GM23338 (cell line): ENCODE measurements at regions not wholly inside any gene's neighbourhood (a gene's known extent, or its start where the extent isn't known, plus 50 kb on each side); places are given as distances from the start of the nearest gene placed in this dataset.

ENCODE experiments used
- ATAC-seq: fragments of 200-7000 bp; cut with Tn5 transposase; 3 replicates; pipeline ENCODE4 v1.9.1; 2020
- DNase-seq: peaks from one replicate; pipeline ENCODE4 v3.0.0-alpha.2; 2015; ENCODE audit warnings: low spot score
- H2AFZ ChIP-seq: fragments of 200-600 bp; sonication (generic); 2 replicates; pipeline ENCODE4 v1.8.0; 2016; ENCODE audit warnings: antibody characterized with exemption, mild to moderate bottlenecking, moderate library complexity
- H3F3A ChIP-seq: fragments of 200-600 bp; sonication (generic); replicated peaks from 2 replicates; pipeline ENCODE4 v1.8.0; 2017; ENCODE audit warnings: antibody characterized with exemption, mixed run types, low read depth
- H3K27ac ChIP-seq: fragments of 200-600 bp; sonication (generic); 2 replicates; pipeline ENCODE4 v1.6.1; 2016; ENCODE audit warnings: low read depth
- H3K27me3 ChIP-seq: fragments of 200-600 bp; sonication (generic); 2 replicates; pipeline ENCODE4 v1.8.0; 2016; ENCODE audit warnings: mild to moderate bottlenecking, mixed run types, moderate library complexity; ENCODE audit not compliant: insufficient read depth
- H3K36me3 ChIP-seq: fragments of 200-600 bp; sonication (generic); 2 replicates; pipeline ENCODE4 v1.8.0; 2016; ENCODE audit warnings: mild to moderate bottlenecking; ENCODE audit not compliant: insufficient read depth
- H3K4me1 ChIP-seq: fragments of 200-600 bp; sonication (generic); 2 replicates; pipeline ENCODE4 v1.8.0; 2016; ENCODE audit warnings: mild to moderate bottlenecking, moderate library complexity; ENCODE audit not compliant: insufficient read depth
- H3K4me2 ChIP-seq: fragments of 200-600 bp; sonication (generic); 2 replicates; pipeline ENCODE4 v1.7.1; 2017; ENCODE audit warnings: mixed run types
- H3K4me3 ChIP-seq: fragments of 200-600 bp; sonication (generic); 2 replicates; pipeline ENCODE4 v1.6.1; 2016; ENCODE audit warnings: mixed run types
- H3K79me2 ChIP-seq: fragments of 200-600 bp; sonication (generic); replicated peaks from 2 replicates; pipeline ENCODE4 v1.8.0; 2017; ENCODE audit warnings: mild to moderate bottlenecking; ENCODE audit not compliant: insufficient read depth
- H3K9me2 ChIP-seq: fragments of 200-600 bp; sonication (generic); 2 replicates; pipeline ENCODE4 v1.8.0; 2017; ENCODE audit not compliant: insufficient read depth
- H4K20me1 ChIP-seq: fragments of 200-600 bp; sonication (generic); replicated peaks from 2 replicates; pipeline ENCODE4 v1.8.0; 2017; ENCODE audit warnings: mild to moderate bottlenecking; ENCODE audit not compliant: insufficient read depth
- H3K27ac Mint-ChIP-seq: 2 replicates; pipeline ENCODE4 v1.8.0; 2020; ENCODE audit warnings: inconsistent platforms, mild to moderate bottlenecking, moderate library complexity, mixed read lengths
- H3K27me3 Mint-ChIP-seq: 3 replicates; pipeline ENCODE4 v1.8.0; 2022; ENCODE audit warnings: low read depth, mild to moderate bottlenecking, moderate library complexity, mixed read lengths, inconsistent platforms; ENCODE audit not compliant: insufficient read depth, poor library complexity
- H3K36me3 Mint-ChIP-seq: 3 replicates; pipeline ENCODE4 v1.8.0; 2021; ENCODE audit warnings: low read depth, mild to moderate bottlenecking, inconsistent platforms, moderate library complexity, mixed read lengths
- H3K4me1 Mint-ChIP-seq: 3 replicates; pipeline ENCODE4 v1.8.0; 2020; ENCODE audit warnings: mild to moderate bottlenecking, inconsistent platforms, mixed read lengths
- H3K4me3 Mint-ChIP-seq: 3 replicates; pipeline ENCODE4 v1.8.0; 2021; ENCODE audit warnings: moderate library complexity, mild to moderate bottlenecking, inconsistent platforms, mixed read lengths
- H3K9me3 Mint-ChIP-seq: 3 replicates; pipeline ENCODE4 v1.8.0; 2020; ENCODE audit warnings: moderate library complexity, mild to moderate bottlenecking, inconsistent platforms, mixed read lengths
- CREB1 ChIP-seq: fragments of 250-450 bp; sonication (Bioruptor Pico); IDR thresholded peaks from 2 replicates; pipeline ENCODE4 v1.5.0; 2020; ENCODE audit warnings: low read depth, mild to moderate bottlenecking, moderate library complexity
- EZH2 ChIP-seq: fragments of 200-600 bp; sonication (generic); IDR thresholded peaks from one replicate; pipeline ENCODE4 v1.8.0; 2017; ENCODE audit warnings: antibody characterized with exemption, mild to moderate bottlenecking, low read depth; ENCODE audit not compliant: unreplicated experiment
- EZH2phosphoT487 ChIP-seq: fragments of 200-600 bp; sonication (generic); IDR thresholded peaks from one replicate; pipeline ENCODE4 v1.8.1; 2018; ENCODE audit warnings: antibody characterized with exemption; ENCODE audit not compliant: unreplicated experiment
- JUNB ChIP-seq: IDR thresholded peaks from one replicate; pipeline ENCODE4 v1.6.1; 2016; ENCODE audit warnings: antibody characterized with exemption; ENCODE audit not compliant: unreplicated experiment
- NANOG ChIP-seq: IDR thresholded peaks from 2 replicates; pipeline ENCODE4 v1.6.1; 2016; ENCODE audit warnings: antibody characterized with exemption, borderline replicate concordance
- POLR2AphosphoS5 ChIP-seq: IDR thresholded peaks from 2 replicates; pipeline ENCODE4 v1.6.1; 2016; ENCODE audit warnings: antibody characterized with exemption, low read depth
- STAT1 ChIP-seq: IDR thresholded peaks from one replicate; pipeline ENCODE4 v1.6.1; 2016; ENCODE audit warnings: antibody characterized with exemption; ENCODE audit not compliant: unreplicated experiment
- ZNF114 ChIP-seq: fragments of 250-450 bp; sonication (Bioruptor Pico); IDR thresholded peaks from 2 replicates; pipeline ENCODE4 v1.5.0; 2020; ENCODE audit warnings: mild to moderate bottlenecking, moderate library complexity
- ZNF331 ChIP-seq: fragments of 250-450 bp; sonication (Bioruptor Pico); IDR thresholded peaks from 2 replicates; pipeline ENCODE4 v1.5.0; 2020; ENCODE audit warnings: low read depth, mild to moderate bottlenecking, moderate library complexity
- TF ChIP-seq, protein P1 (sequence below): fragments of 250-450 bp; sonication (Bioruptor Pico); IDR thresholded peaks from 2 replicates; pipeline ENCODE4 v1.5.0; 2020; ENCODE audit warnings: mild to moderate bottlenecking, moderate library complexity
- TF ChIP-seq, protein P2 (sequence below), 2 experiments: fragments of 200-600 bp in 1 of 2; sonication (generic) in 1 of 2; conservative IDR thresholded peaks; 2 replicates each; pipeline versions ENCODE4 v1.5.1 to v1.6.1; 2016 to 2017; ENCODE audit warnings: antibody characterized with exemption in 2 of 2, low read depth in 2 of 2, mild to moderate bottlenecking in 2 of 2, moderate library complexity in 1 of 2
- TF ChIP-seq, protein P3 (sequence below): IDR thresholded peaks from one replicate; pipeline ENCODE4 v1.6.1; 2018; ENCODE audit warnings: antibody characterized with exemption; ENCODE audit not compliant: unreplicated experiment
- TF ChIP-seq, protein P4 (sequence below): IDR thresholded peaks from 2 replicates; pipeline ENCODE4 v1.6.1; 2016; ENCODE audit warnings: antibody characterized with exemption

DNA sequence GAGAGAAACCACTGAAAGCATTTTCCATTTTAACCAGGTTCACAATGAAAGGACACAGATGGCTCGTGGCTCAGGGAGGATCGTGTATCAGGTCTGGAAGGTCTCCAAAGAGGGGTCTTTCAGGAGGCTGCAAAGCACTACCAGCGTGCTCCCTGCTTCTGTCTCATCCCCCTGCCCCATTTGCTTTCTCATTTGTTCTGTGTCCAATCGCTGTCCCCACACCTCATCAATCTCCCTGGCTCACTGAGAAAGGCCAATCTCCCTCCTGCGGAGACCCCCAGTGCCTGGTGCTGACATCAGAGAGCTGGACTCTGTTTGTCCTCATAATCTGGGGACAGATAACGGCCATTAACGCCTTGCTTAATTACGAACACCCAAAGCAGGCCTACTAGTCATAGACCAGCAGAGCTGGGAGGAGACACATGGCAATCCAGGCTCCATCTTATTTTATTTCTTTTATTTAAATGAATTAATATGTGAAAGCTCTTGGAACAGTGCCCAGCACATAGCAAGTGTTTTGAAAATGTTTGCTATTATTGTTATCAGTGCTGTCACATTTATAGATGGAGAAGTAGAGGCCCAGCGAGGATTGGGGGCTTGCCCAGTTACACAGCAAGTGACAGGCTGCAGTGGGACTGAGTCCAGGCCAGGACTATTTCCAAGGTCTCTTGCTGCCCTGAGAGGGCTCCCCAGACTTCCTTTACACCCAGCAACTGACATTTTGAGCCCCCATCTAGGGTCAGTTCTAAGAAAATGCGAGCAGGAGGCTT, 341.0 kb upstream of the USP24 start:
- Mint-ChIP-seq H3K4me3 (no peak overlapping the region), H3K4me1 (no peaks in the 10 kb centered on the region; the same call in 2 of the 3 replicates), H3K27ac (no peak overlapping the region), H3K27me3 (no peaks in the 10 kb centered on the region), H3K9me3 (no peaks in the 10 kb centered on the region), H3K36me3 (no peaks in the 10 kb centered on the region)
- no peaks in the 10 kb centered on the region; the same call in 1 of the 2 replicates for H3K4me1 ChIP-seq
- no peaks in the 10 kb centered on the region for H4K20me1 ChIP-seq
- no peaks in the 10 kb centered on the region for H3F3A ChIP-seq
- H3K27me3 ChIP-seq, result no peaks in the 10 kb centered on the region
- H3K27ac ChIP-seq, result no peak overlapping the region
- no peaks in the 10 kb centered on the region for H3K9me2 ChIP-seq
- no peak overlapping the region for H3K4me2 ChIP-seq
- TF ChIP-seq POLR2AphosphoS5 (no peak), STAT1 (no peak), EZH2phosphoT487 (no peak), NANOG (no peak), JUNB (no peak), ZNF114 (no peak), ZNF331 (no peak), CREB1 (CRISPR knock-in tag) (no peak), EZH2 (no peak)
- TF ChIP-seq, protein P1, sequence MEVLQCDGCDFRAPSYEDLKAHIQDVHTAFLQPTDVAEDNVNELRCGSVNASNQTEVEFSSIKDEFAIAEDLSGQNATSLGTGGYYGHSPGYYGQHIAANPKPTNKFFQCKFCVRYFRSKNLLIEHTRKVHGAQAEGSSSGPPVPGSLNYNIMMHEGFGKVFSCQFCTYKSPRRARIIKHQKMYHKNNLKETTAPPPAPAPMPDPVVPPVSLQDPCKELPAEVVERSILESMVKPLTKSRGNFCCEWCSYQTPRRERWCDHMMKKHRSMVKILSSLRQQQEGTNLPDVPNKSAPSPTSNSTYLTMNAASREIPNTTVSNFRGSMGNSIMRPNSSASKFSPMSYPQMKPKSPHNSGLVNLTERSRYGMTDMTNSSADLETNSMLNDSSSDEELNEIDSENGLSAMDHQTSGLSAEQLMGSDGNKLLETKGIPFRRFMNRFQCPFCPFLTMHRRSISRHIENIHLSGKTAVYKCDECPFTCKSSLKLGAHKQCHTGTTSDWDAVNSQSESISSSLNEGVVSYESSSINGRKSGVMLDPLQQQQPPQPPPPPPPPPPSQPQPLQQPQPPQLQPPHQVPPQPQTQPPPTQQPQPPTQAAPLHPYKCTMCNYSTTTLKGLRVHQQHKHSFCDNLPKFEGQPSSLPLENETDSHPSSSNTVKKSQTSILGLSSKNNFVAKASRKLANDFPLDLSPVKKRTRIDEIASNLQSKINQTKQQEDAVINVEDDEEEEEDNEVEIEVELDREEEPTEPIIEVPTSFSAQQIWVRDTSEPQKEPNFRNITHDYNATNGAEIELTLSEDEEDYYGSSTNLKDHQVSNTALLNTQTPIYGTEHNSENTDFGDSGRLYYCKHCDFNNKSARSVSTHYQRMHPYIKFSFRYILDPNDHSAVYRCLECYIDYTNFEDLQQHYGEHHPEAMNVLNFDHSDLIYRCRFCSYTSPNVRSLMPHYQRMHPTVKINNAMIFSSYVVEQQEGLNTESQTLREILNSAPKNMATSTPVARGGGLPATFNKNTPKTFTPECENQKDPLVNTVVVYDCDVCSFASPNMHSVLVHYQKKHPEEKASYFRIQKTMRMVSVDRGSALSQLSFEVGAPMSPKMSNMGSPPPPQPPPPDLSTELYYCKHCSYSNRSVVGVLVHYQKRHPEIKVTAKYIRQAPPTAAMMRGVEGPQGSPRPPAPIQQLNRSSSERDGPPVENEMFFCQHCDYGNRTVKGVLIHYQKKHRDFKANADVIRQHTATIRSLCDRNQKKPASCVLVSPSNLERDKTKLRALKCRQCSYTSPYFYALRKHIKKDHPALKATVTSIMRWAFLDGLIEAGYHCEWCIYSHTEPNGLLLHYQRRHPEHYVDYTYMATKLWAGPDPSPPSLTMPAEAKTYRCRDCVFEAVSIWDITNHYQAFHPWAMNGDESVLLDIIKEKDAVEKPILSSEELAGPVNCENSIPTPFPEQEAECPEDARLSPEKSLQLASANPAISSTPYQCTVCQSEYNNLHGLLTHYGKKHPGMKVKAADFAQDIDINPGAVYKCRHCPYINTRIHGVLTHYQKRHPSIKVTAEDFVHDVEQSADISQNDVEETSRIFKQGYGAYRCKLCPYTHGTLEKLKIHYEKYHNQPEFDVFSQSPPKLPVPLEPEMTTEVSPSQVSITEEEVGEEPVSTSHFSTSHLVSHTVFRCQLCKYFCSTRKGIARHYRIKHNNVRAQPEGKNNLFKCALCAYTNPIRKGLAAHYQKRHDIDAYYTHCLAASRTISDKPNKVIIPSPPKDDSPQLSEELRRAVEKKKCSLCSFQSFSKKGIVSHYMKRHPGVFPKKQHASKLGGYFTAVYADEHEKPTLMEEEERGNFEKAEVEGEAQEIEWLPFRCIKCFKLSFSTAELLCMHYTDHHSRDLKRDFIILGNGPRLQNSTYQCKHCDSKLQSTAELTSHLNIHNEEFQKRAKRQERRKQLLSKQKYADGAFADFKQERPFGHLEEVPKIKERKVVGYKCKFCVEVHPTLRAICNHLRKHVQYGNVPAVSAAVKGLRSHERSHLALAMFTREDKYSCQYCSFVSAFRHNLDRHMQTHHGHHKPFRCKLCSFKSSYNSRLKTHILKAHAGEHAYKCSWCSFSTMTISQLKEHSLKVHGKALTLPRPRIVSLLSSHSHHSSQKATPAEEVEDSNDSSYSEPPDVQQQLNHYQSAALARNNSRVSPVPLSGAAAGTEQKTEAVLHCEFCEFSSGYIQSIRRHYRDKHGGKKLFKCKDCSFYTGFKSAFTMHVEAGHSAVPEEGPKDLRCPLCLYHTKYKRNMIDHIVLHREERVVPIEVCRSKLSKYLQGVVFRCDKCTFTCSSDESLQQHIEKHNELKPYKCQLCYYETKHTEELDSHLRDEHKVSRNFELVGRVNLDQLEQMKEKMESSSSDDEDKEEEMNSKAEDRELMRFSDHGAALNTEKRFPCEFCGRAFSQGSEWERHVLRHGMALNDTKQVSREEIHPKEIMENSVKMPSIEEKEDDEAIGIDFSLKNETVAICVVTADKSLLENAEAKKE (CRISPR knock-in tag), result no peak
- TF ChIP-seq, protein P2, sequence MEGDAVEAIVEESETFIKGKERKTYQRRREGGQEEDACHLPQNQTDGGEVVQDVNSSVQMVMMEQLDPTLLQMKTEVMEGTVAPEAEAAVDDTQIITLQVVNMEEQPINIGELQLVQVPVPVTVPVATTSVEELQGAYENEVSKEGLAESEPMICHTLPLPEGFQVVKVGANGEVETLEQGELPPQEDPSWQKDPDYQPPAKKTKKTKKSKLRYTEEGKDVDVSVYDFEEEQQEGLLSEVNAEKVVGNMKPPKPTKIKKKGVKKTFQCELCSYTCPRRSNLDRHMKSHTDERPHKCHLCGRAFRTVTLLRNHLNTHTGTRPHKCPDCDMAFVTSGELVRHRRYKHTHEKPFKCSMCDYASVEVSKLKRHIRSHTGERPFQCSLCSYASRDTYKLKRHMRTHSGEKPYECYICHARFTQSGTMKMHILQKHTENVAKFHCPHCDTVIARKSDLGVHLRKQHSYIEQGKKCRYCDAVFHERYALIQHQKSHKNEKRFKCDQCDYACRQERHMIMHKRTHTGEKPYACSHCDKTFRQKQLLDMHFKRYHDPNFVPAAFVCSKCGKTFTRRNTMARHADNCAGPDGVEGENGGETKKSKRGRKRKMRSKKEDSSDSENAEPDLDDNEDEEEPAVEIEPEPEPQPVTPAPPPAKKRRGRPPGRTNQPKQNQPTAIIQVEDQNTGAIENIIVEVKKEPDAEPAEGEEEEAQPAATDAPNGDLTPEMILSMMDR (conservative IDR thresholded peaks at IDR 0.05; ENCODE audit: low read depth in 2 of 2), result no peak
- TF ChIP-seq, protein P3, sequence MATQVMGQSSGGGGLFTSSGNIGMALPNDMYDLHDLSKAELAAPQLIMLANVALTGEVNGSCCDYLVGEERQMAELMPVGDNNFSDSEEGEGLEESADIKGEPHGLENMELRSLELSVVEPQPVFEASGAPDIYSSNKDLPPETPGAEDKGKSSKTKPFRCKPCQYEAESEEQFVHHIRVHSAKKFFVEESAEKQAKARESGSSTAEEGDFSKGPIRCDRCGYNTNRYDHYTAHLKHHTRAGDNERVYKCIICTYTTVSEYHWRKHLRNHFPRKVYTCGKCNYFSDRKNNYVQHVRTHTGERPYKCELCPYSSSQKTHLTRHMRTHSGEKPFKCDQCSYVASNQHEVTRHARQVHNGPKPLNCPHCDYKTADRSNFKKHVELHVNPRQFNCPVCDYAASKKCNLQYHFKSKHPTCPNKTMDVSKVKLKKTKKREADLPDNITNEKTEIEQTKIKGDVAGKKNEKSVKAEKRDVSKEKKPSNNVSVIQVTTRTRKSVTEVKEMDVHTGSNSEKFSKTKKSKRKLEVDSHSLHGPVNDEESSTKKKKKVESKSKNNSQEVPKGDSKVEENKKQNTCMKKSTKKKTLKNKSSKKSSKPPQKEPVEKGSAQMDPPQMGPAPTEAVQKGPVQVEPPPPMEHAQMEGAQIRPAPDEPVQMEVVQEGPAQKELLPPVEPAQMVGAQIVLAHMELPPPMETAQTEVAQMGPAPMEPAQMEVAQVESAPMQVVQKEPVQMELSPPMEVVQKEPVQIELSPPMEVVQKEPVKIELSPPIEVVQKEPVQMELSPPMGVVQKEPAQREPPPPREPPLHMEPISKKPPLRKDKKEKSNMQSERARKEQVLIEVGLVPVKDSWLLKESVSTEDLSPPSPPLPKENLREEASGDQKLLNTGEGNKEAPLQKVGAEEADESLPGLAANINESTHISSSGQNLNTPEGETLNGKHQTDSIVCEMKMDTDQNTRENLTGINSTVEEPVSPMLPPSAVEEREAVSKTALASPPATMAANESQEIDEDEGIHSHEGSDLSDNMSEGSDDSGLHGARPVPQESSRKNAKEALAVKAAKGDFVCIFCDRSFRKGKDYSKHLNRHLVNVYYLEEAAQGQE, result no peak
- TF ChIP-seq, protein P4, sequence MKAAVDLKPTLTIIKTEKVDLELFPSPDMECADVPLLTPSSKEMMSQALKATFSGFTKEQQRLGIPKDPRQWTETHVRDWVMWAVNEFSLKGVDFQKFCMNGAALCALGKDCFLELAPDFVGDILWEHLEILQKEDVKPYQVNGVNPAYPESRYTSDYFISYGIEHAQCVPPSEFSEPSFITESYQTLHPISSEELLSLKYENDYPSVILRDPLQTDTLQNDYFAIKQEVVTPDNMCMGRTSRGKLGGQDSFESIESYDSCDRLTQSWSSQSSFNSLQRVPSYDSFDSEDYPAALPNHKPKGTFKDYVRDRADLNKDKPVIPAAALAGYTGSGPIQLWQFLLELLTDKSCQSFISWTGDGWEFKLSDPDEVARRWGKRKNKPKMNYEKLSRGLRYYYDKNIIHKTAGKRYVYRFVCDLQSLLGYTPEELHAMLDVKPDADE, result no peak
- H2AFZ ChIP-seq, result no peak overlapping the region
- H3K4me3 ChIP-seq, result no peak overlapping the region
- DNase-seq, result no peak
- no peak for ATAC-seq
- no peaks in the 10 kb centered on the region for H3K79me2 ChIP-seq
- H3K36me3 ChIP-seq, result no peaks in the 10 kb centered on the region
